ENCODE measurements at regions not wholly inside any gene's neighbourhood (a gene's known extent, or its start where the extent isn't known, plus 50 kb on each side); places are given as distances from the start of the nearest gene placed in this dataset.

- no peak overlapping the region for H3K9ac ChIP-seq (replicated peaks in 1 of 4; ENCODE audit: extremely low read depth in 1 of 4, low read depth in 3 of 4, low read length in 3 of 4)
- WGBS, 2 experiments (ENCODE audit: extremely low coverage in 1 of 2, insufficient coverage in 1 of 2, insufficient read length in 1 of 2, insufficient replicate concordance in 2 of 2, low coverage in 1 of 2, low lambda C conversion rate in 2 of 2, missing lambda C conversion rate in 1 of 2) = 59% methylated on average over 3 of the region's 3 CpGs; no CpG with 5 or more reads in 1 of the 2 experiments
- H3K4ac ChIP-seq (replicated peaks; ENCODE audit: insufficient read length, low read depth, low read length) = no peak overlapping the region
- H3K27me3 ChIP-seq (replicated peaks in 1 of 4; ENCODE audit: control insufficient read depth in 3 of 4, extremely low read depth in 1 of 4, insufficient read depth in 3 of 4, low read length in 3 of 4) = no peaks in the 10 kb centered on the region
- H2BK12ac ChIP-seq (ENCODE audit: low read depth, low read length) = no peak overlapping the region
- no peak overlapping the region for H2BK5ac ChIP-seq (ENCODE audit: low read depth, low read length)
- no peaks in the 10 kb centered on the region for H3K4me1 ChIP-seq (replicated peaks in 1 of 4; ENCODE audit: control insufficient read depth in 3 of 4, insufficient read depth in 4 of 4, low read length in 3 of 4)
- POLR2A ChIA-PET (ENCODE audit: partially characterized antibody) = no interaction called here
- no peak overlapping the region for H3K18ac ChIP-seq (ENCODE audit: extremely low read depth, low read length)
- no peak overlapping the region for H2BK15ac ChIP-seq (ENCODE audit: low read length)
- H3K9me3 ChIP-seq (ENCODE audit: insufficient read depth in 2 of 2, low read depth in 1 of 2, low read length in 1 of 2) = 0 out of 4 replicates have a peak, but pooled peaks cover 0 to 3% of the 10 kb centered on the region in 2 experiments
- no peak overlapping the region for H2AK5ac ChIP-seq (ENCODE audit: low read depth, low read length)
- no peak overlapping the region for H3K56ac ChIP-seq (replicated peaks; ENCODE audit: insufficient read length, low read depth, low read length)
- H2BK120ac ChIP-seq (replicated peaks; ENCODE audit: low read depth, low read length) = no peak overlapping the region
- H2AFZ ChIP-seq (ENCODE audit: low read length) = no peak overlapping the region
- no peak overlapping the region for H3K14ac ChIP-seq (ENCODE audit: insufficient read length)
- no peak overlapping the region for H2BK20ac ChIP-seq (ENCODE audit: low read length)
- no peaks in the 10 kb centered on the region for H3K79me1 ChIP-seq (ENCODE audit: low read depth, low read length)
- H3K36me3 ChIP-seq (ENCODE audit: control insufficient read depth in 2 of 4, insufficient read depth in 4 of 4, low read length in 3 of 4) = no peaks in the 10 kb centered on the region
- no peak overlapping the region for H3K4me3 ChIP-seq (ENCODE audit: extremely low read depth in 1 of 4, insufficient read depth in 2 of 4, low read depth in 3 of 4, low read length in 4 of 4)
- CTCF ChIA-PET (ENCODE audit: partially characterized antibody) = no interaction called here
- H4K20me1 ChIP-seq (replicated peaks in 1 of 2; ENCODE audit: control insufficient read depth in 1 of 2, insufficient read depth in 2 of 2, low read length in 2 of 2) = no peaks in the 10 kb centered on the region
- H4K8ac ChIP-seq (ENCODE audit: extremely low read depth, insufficient read depth, low read length) = no peak overlapping the region
- H3K4me2 ChIP-seq (ENCODE audit: insufficient read depth in 1 of 2, low read depth in 2 of 2, low read length in 2 of 2) = no peak overlapping the region
- no peak overlapping the region for H3K23ac ChIP-seq (ENCODE audit: insufficient read length)
- no peaks in the 10 kb centered on the region for H3K79me2 ChIP-seq (ENCODE audit: control insufficient read depth in 1 of 2, insufficient read depth in 2 of 2, low read length in 2 of 2)
- FAIRE-seq = no peak
- no peaks in the 10 kb centered on the region; the same call in 1 of the 2 replicates for H3K23me2 ChIP-seq (ENCODE audit: low read depth, low read length)
- no peak overlapping the region for H4K5ac ChIP-seq (ENCODE audit: insufficient read length, low read depth, low read length)
- H3K27ac ChIP-seq (ENCODE audit: low read depth, low read length) = no peak overlapping the region
- DNase-seq (ENCODE audit: low read depth in 1 of 2, low spot score in 2 of 2) = no peak
- no peak overlapping the region for H4K91ac ChIP-seq (replicated peaks; ENCODE audit: insufficient read length, low read length)
- TF ChIP-seq SIRT6 (IDR thresholded peaks at IDR 0.05; ENCODE audit: low read length) = no peak
- no peak for TF ChIP-seq NANOG (IDR thresholded peaks at IDR 0.05; ENCODE audit: insufficient read depth, low read depth, low read length, poor library complexity, severe bottlenecking)
- no peak for TF ChIP-seq HDAC2 (IDR thresholded peaks at IDR 0.05; ENCODE audit: borderline replicate concordance in 1 of 2, low read depth in 2 of 2, low read length in 2 of 2)
- TF ChIP-seq RNF2 (IDR thresholded peaks at IDR 0.05; ENCODE audit: borderline replicate concordance, low read depth, low read length, missing control alignments, poor library complexity, severe bottlenecking) = no peak
- no peak for TF ChIP-seq GTF2F1 (IDR thresholded peaks at IDR 0.05; ENCODE audit: borderline replicate concordance, low read depth, low read length)
- TF ChIP-seq CREB1 (IDR thresholded peaks at IDR 0.05) = no peak
- TF ChIP-seq BRCA1 (IDR thresholded peaks at IDR 0.05; ENCODE audit: low read depth, low read length) = no peak
- TF ChIP-seq E2F6 (IDR thresholded peaks at IDR 0.05) = no peak
- TF ChIP-seq ATF3 (IDR thresholded peaks at IDR 0.05; ENCODE audit: insufficient read depth, low read depth, low read length) = no peak
- TF ChIP-seq CEBPB (IDR thresholded peaks at IDR 0.05; ENCODE audit: low read depth, low read length) = no peak
- no peak for TF ChIP-seq CBX5 (IDR thresholded peaks at IDR 0.05; ENCODE audit: low read depth, low read length)
- no peak for TF ChIP-seq NRF1 (IDR thresholded peaks at IDR 0.05; ENCODE audit: low read depth, low read length)
- no peak for TF ChIP-seq POLR2A (IDR thresholded peaks at IDR 0.05; ENCODE audit: control extremely low read depth in 1 of 2, low read depth in 2 of 2, low read length in 2 of 2)
- no peak for TF ChIP-seq FOSL1 (IDR thresholded peaks at IDR 0.05; ENCODE audit: insufficient read depth, low read depth, low read length)
Measured at GRCh38 chr5:35354751-35355150, 124.5 kb upstream of the PRLR start.

Data from H1 (cell line).